OCI-LY3 (cell line): ENCODE measurements at regions not wholly inside any gene's neighbourhood (a gene's known extent, or its start where the extent isn't known, plus 50 kb on each side); places are given as distances from the start of the nearest gene placed in this dataset.

Source experiments
- H2AFZ ChIP-seq: fragments of 200-600, 300-600 bp; shearing (Covaris generic); 2 replicates; pipeline ENCODE4 v1.6.0; 2014; ENCODE audit warnings: antibody characterized with exemption, low read depth, low read length
- H3K27ac ChIP-seq: fragments of 200-600, 300-600 bp; sonication (generic); 2 replicates; pipeline ENCODE4 v1.5.1; 2014; ENCODE audit warnings: mild to moderate bottlenecking, low read length, moderate library complexity, mixed read lengths
- H3K27me3 ChIP-seq: fragments of 200-600, 300-600 bp; sonication (generic); 2 replicates; pipeline ENCODE4 v1.6.1; 2014; ENCODE audit warnings: low read depth, low read length, mixed read lengths
- H3K36me3 ChIP-seq: fragments of 200-600, 300-600 bp; sonication (generic); replicated peaks from 2 replicates; pipeline ENCODE3; 2014; ENCODE audit warnings: low read depth, low read length, mixed read lengths
- H3K4me1 ChIP-seq: fragments of 300-600, 200-600 bp; sonication (generic); 2 replicates; pipeline ENCODE4 v1.6.1; 2014; ENCODE audit warnings: low read length, mixed read lengths
- H3K4me2 ChIP-seq: fragments of 200-600, 300-600 bp; sonication (generic); 2 replicates; pipeline ENCODE4 v1.6.1; 2014; ENCODE audit warnings: low read length, mixed read lengths
- H3K4me3 ChIP-seq: fragments of 300-600, 200-600 bp; sonication (generic); 2 replicates; pipeline ENCODE4 v1.5.1; 2014; ENCODE audit warnings: antibody characterized with exemption, mild to moderate bottlenecking, low read length, moderate library complexity
- H3K79me2 ChIP-seq: fragments of 300-600, 200-600 bp; shearing (Covaris generic); 2 replicates; pipeline ENCODE4 v1.6.1; 2014; ENCODE audit warnings: mild to moderate bottlenecking, low read length, mixed read lengths
- H3K9ac ChIP-seq: fragments of 300-600, 200-600 bp; shearing (Covaris generic); 2 replicates; pipeline ENCODE4 v1.6.0; 2014; ENCODE audit warnings: mild to moderate bottlenecking, low read length, moderate library complexity
- H3K9me3 ChIP-seq: fragments of 200-600, 300-600 bp; shearing (Covaris generic); 2 replicates; pipeline ENCODE4 v1.6.1; 2014; ENCODE audit warnings: low read length, mixed read lengths; ENCODE audit not compliant: insufficient read depth
- H4K20me1 ChIP-seq: fragments of 200-600, 300-600 bp; sonication (generic); 2 replicates; pipeline ENCODE4 v1.6.1; 2016; ENCODE audit warnings: low read length, mixed read lengths; ENCODE audit not compliant: insufficient read depth
- CTCF ChIP-seq: fragments of 200-600, 300-600 bp; sonication (generic); IDR thresholded peaks from 2 replicates; pipeline ENCODE4 v1.5.1; 2014; ENCODE audit warnings: antibody characterized with exemption, low read length, low read depth
- EZH2phosphoT487 ChIP-seq: fragments of 200-600 bp; shearing (Covaris generic); IDR thresholded peaks from 2 replicates; pipeline ENCODE4 v1.6.1; 2018; ENCODE audit warnings: antibody characterized with exemption, mixed run types, low read depth

GRCh38 chr5:163248333-163248732, 189.1 kb upstream of the CCNG1 start:
- H3K36me3 ChIP-seq: no peaks in the 10 kb centered on the region
- TF ChIP-seq EZH2phosphoT487 (no peak), CTCF (no peak)
- H3K27me3 ChIP-seq: no peaks in the 10 kb centered on the region
- no peaks in the 10 kb centered on the region for H3K9me3 ChIP-seq
- no peaks in the 10 kb centered on the region for H3K4me1 ChIP-seq
- no peak overlapping the region for H3K9ac ChIP-seq
- no peak overlapping the region for H3K27ac ChIP-seq
- H2AFZ ChIP-seq: no peak overlapping the region
- H4K20me1 ChIP-seq: no peaks in the 10 kb centered on the region
- H3K4me3 ChIP-seq: no peak overlapping the region
- H3K4me2 ChIP-seq: no peak overlapping the region
- H3K79me2 ChIP-seq: no peaks in the 10 kb centered on the region

- TF ChIP-seq EZH2phosphoT487 (no peak), CTCF (no peak)
- Histone ChIP-seq H3K4me1 (no peaks in the 10 kb centered on the region), H3K79me2 (no peaks in the 10 kb centered on the region), H3K27ac (no peak overlapping the region), H3K4me2 (no peak overlapping the region), H2AFZ (no peak overlapping the region), H3K36me3 (no peaks in the 10 kb centered on the region), H4K20me1 (no peaks in the 10 kb centered on the region), H3K27me3 (no peaks in the 10 kb centered on the region), H3K9ac (no peak overlapping the region), H3K4me3 (no peak overlapping the region), H3K9me3 (no peaks in the 10 kb centered on the region)
These were observed 188.5 kb upstream of the CCNG1 start for GRCh38 chr5:163248871-163249270.

GRCh38 chr5:163252950-163253349, 184.4 kb upstream of the CCNG1 start:
- Histone ChIP-seq H3K79me2 (no peaks in the 10 kb centered on the region), H3K4me3 (no peak overlapping the region), H3K4me1 (no peaks in the 10 kb centered on the region), H2AFZ (no peak overlapping the region), H4K20me1 (no peaks in the 10 kb centered on the region), H3K27me3 (no peaks in the 10 kb centered on the region), H3K9me3 (no peaks in the 10 kb centered on the region), H3K9ac (no peak overlapping the region), H3K36me3 (no peaks in the 10 kb centered on the region), H3K4me2 (no peak overlapping the region), H3K27ac (no peak overlapping the region)
- TF ChIP-seq EZH2phosphoT487 (no peak), CTCF (no peak)

- Histone ChIP-seq H3K4me3 (no peak overlapping the region), H3K79me2 (no peaks in the 10 kb centered on the region), H2AFZ (no peak overlapping the region), H3K4me2 (no peak overlapping the region), H3K9me3 (no peaks in the 10 kb centered on the region), H3K27ac (no peak overlapping the region), H3K4me1 (no peaks in the 10 kb centered on the region), H3K27me3 (no peaks in the 10 kb centered on the region), H4K20me1 (no peaks in the 10 kb centered on the region), H3K9ac (no peak overlapping the region), H3K36me3 (no peaks in the 10 kb centered on the region)
- TF ChIP-seq CTCF (no peak), EZH2phosphoT487 (no peak)
These were observed 177.9 kb upstream of the CCNG1 start for GRCh38 chr5:163259495-163259894.
